ENCODE measurements at regions not wholly inside any gene's neighbourhood (a gene's known extent, or its start where the extent isn't known, plus 50 kb on each side); places are given as distances from the start of the nearest gene placed in this dataset.

DNA sequence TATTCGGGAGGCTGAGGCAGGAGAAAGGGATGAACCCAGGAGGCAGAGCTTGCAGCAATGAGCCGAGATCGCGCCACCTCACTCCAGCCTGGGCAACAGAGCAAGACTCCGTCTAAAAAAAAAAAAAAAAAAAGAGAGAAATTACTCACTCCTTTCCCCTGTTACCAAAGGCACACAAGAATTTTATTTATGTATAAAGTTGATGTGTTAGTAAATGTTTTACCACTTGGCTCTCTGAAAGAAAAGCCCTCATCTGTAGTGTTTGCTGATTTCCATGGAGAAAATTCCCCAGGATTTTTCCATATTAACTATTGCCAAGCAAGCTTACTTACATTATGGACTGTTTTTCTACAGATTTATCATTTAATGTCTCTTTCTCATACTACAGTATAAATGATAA, 142.1 kb upstream of the PABPC4L start:
- TF ChIP-seq, protein P1, sequence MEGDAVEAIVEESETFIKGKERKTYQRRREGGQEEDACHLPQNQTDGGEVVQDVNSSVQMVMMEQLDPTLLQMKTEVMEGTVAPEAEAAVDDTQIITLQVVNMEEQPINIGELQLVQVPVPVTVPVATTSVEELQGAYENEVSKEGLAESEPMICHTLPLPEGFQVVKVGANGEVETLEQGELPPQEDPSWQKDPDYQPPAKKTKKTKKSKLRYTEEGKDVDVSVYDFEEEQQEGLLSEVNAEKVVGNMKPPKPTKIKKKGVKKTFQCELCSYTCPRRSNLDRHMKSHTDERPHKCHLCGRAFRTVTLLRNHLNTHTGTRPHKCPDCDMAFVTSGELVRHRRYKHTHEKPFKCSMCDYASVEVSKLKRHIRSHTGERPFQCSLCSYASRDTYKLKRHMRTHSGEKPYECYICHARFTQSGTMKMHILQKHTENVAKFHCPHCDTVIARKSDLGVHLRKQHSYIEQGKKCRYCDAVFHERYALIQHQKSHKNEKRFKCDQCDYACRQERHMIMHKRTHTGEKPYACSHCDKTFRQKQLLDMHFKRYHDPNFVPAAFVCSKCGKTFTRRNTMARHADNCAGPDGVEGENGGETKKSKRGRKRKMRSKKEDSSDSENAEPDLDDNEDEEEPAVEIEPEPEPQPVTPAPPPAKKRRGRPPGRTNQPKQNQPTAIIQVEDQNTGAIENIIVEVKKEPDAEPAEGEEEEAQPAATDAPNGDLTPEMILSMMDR (IDR thresholded peaks at IDR 0.05; ENCODE audit: extremely low read depth in 1 of 2, insufficient read depth in 1 of 2, low read depth in 1 of 2, low read length in 2 of 2), result no peak
- TF ChIP-seq POLR2A (IDR thresholded peaks at IDR 0.05; ENCODE audit: low read depth, low read length) (no peak), MYC (IDR thresholded peaks at IDR 0.05; ENCODE audit: low read depth, low read length) (no peak), POLR2AphosphoS5 (IDR thresholded peaks at IDR 0.05; ENCODE audit: insufficient read depth, low read depth, low read length) (no peak), EZH2 (IDR thresholded peaks at IDR 0.05; ENCODE audit: borderline replicate concordance, low read depth, low read length, severe bottlenecking) (no peak), GATA2 (IDR thresholded peaks at IDR 0.05; ENCODE audit: insufficient read depth, insufficient read length, low read depth, low read length) (no peak), FOS (IDR thresholded peaks at IDR 0.05; ENCODE audit: borderline replicate concordance, insufficient read depth, low read length) (no peak)
- TF ChIP-seq, protein P2, sequence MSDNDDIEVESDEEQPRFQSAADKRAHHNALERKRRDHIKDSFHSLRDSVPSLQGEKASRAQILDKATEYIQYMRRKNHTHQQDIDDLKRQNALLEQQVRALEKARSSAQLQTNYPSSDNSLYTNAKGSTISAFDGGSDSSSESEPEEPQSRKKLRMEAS (IDR thresholded peaks at IDR 0.05; ENCODE audit: insufficient read depth, insufficient read length), result no peak
